ENCODE measurements at regions not wholly inside any gene's neighbourhood (a gene's known extent, or its start where the extent isn't known, plus 50 kb on each side); places are given as distances from the start of the nearest gene placed in this dataset.
"Not testable (repeated sequence)": the region's sequence is repeated elsewhere in the genome, so short reads cannot be mapped to it uniquely, and the experiment has no call there.

GRCh38 chr13:62837895-62838294 is 1422.2 kb upstream of the PCDH20 start:
- DNase-seq (ENCODE audit: low read depth) = no peak

GRCh38 chr13:62829486-62829885 is 1413.8 kb upstream of the PCDH20 start:
- no peak for DNase-seq (ENCODE audit: low read depth)

DNA sequence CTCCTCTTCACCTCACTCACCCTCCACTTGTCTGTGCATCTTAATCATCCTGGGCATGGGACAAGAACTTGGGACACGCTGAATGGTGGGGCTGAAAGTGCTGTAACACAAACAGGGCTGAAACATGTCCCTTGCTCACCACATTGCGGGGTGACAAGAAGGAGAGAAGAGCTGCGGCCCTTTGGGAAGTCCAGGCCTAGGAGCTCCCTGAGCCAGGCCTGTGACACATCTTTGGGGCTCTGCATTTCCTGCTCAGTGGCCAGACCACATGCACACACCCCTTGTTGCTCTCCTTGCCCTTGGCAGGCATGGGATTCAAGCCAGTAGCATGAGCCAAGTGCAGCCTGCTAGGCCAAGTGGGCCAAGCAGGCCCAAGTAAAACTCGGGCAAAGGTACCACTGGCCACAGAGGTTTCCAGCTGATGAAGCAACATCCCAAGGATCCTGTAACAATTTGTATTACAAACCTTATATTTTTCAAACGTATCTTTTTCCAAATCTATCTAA is 1384.3 kb upstream of the PCDH20 start:
- DNase-seq (ENCODE audit: low read depth) = no peak

- no peak for DNase-seq (ENCODE audit: low read depth)
Observed at GRCh38 chr13:62799038-62799535, 1383.4 kb upstream of the PCDH20 start.

- no peak for DNase-seq (ENCODE audit: low read depth)
Observed at GRCh38 chr13:62793850-62794249, 1378.2 kb upstream of the PCDH20 start.

- DNase-seq (ENCODE audit: low read depth) = peak; percentile 10
Observed at GRCh38 chr13:62781866-62782265, 1366.2 kb upstream of the PCDH20 start.

- no peak for DNase-seq (ENCODE audit: low read depth)
Observed at GRCh38 chr13:62779161-62779560, 1363.5 kb upstream of the PCDH20 start.

GRCh38 chr13:62767473-62767872 is 1351.8 kb upstream of the PCDH20 start:
- no peak for DNase-seq (ENCODE audit: low read depth)

DNA sequence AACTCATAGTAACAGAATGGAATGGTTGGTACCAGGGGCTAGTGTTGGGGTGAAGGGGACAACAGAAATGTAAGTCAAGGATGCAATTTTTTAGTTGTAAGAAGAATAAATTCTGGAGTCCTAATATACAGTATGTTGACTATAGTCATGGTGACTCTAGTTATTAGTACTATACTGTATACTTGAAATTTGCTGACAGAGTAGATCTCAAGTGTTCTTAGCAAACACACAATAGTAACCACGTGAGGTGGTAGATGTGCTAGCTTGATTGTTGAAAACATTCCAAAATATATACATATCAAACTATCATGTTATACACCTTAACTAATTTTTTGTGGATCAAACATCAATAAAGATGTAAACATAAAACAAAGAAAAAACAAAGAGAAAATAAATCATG is 1345.1 kb upstream of the PCDH20 start:
- DNase-seq (ENCODE audit: low read depth) = no peak

DNA sequence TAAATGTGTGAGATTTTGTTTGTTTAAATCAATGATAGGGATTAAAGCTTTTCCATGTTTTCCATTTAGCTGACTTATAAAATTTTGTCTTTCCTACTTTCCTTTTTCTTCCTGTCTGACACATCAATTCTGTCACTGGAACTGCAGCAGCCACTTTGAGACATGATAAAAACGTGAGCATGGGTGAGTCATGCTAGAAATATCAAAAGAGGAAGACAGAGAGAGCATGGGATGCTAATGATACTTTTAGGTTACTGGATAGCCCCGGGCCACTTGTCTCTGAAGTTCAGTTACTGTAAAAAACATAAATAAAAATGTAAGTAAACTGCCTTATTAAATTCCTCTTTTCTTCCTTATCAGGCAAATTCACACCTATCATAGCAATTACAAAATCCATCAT is 1332.0 kb upstream of the PCDH20 start:
- no peak for DNase-seq (ENCODE audit: low read depth)

GRCh38 chr13:62747152-62747551 is 1331.5 kb upstream of the PCDH20 start:
- DNase-seq (ENCODE audit: low read depth) = peak; percentile 0

GRCh38 chr13:62729746-62730145 is 1314.1 kb upstream of the PCDH20 start:
- not testable (repeated sequence) for DNase-seq (ENCODE audit: low read depth)

DNA sequence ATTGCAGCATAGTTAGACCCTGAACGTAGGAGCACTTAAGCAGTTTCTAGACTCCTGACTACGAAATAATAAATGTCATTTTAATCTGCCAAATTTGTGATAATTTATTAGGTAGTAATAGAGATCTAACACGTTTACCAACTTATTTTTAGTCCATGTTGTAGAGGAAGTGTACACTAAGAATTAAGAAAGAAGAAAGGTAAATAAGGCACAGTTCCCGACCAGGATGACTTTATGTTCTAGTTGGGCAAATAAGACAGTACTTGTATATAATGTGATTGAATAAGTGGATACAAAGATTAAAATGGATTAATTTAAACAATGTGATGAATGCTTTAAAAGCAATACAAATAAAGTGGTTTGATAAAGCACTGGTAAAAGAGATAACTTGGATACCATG is 1306.2 kb upstream of the PCDH20 start:
- DNase-seq (ENCODE audit: low read depth) = no peak

DNA sequence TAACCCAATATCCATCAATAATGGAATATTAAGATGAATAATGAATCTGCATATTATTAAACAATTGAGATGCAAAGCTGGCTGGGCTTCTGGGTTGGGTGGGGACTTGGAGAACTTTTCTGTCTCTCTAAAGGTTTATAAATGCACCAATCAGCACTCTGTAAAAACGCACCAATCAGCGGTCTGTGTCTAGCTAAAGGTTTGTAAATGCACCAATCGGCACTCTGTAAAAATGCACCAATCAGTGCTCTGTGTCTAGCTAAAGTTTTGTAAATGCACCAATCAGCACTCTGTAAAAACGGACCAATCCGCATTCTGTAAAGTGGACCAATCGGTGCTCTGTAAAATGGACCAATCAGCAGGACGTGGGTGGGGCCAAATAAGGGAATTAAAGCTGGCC is 1296.3 kb upstream of the PCDH20 start:
- DNase-seq (ENCODE audit: low read depth) = not testable (repeated sequence)

DNA sequence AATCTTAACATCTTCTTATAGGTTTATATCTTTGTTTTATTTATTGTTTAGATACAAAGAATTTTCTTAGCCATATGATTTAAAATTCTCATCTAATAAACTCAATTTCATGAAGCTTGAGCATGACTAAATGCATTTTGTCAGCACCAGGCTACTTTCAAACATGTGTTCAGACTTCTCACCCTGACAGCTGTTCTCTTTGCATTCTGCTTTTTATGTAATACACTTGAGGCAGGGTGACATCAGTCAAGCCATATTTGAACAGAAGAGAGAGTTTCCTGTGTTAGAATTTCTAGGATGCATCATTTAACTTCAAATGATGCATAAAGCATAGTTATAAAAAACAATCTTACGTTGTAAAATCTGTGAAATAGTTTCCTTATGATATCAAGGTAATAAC is 1295.1 kb upstream of the PCDH20 start:
- DNase-seq (ENCODE audit: low read depth) = no peak

- no peak for DNase-seq (ENCODE audit: low read depth)
Observed at GRCh38 chr13:62706048-62706447, 1290.4 kb upstream of the PCDH20 start.

DNA sequence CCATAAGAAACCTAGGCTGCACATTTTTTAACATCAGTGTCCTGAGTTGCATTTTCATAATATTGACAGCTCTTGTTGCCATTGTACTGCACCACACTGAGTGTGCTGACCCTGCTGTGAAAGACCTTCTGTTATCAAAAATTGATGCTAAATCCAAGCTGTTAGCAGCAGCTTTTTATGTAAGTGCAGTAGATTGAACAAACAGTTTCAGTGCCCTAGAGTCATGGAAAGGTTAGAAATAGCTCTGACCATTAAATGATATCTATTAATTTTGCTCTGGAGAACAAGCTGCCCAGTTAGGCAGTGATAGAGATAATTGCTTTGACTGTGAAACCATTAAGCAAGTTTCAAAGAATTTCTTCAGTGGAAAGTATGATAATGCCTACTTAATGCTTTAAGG is 1289.2 kb upstream of the PCDH20 start:
- no peak for DNase-seq (ENCODE audit: low read depth)

- DNase-seq (ENCODE audit: low read depth) = no peak
Observed at GRCh38 chr13:62702502-62702901, 1286.9 kb upstream of the PCDH20 start.

DNA sequence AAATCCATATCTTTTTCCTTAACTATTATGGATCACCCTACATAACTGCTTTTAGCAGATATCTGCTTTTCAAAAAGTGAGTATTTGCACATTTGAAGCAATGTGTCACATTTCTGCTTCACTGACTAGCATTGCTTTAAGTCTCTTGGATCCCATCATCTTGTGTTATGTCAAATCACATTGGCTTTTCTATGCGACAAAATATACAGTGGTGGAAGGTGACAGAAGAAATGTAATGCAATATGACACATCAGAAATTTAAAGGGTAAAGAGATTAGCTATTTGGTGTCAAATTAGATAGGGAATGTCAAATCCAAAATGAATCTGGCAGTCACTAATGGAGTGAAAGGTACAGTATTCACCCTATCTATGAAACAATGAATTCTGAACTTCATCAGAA is 1282.1 kb upstream of the PCDH20 start:
- no peak for DNase-seq (ENCODE audit: low read depth)

GRCh38 chr13:62696490-62696889 is 1280.8 kb upstream of the PCDH20 start:
- DNase-seq (ENCODE audit: low read depth) = no peak

DNA sequence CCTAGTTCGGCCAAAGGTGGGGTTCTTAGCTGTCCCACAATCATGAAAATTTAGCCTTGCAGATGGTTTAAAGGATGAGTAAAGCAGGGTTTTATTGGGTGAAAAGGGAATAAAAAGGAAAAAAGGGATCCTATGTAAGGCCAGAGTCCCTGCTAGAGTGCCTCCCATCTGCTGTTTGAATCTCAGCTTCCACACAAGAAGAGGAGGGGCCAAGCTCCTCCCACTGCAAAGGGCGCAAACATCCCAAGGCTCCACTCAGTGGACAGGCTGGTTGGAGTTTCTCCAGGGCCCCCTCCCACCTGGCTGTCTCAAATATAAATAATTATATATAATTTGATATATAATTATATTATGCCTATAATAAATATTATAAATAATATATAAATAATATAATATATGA is 1272.1 kb upstream of the PCDH20 start:
- no peak for DNase-seq (ENCODE audit: low read depth)

DNA sequence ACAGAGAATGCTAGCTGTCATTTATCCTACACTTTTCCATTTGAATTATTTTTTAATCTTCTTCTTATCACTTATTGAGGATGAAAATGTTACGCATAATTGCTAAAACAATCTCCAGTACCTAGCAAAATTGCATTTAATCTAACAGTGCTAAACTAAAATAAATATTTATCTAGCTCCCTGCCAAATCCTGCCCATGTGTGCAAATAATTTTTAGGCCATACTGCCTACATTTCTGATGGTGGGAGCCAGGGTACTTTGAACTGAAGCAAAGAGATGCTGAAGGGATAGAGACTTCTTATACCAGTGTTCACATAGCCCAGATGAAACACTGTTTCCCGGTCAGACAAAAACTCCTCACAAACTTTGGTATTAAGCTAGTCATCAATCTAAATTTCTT is 1268.7 kb upstream of the PCDH20 start:
- no peak for DNase-seq (ENCODE audit: low read depth)

GRCh38 chr13:62682788-62683187 is 1267.1 kb upstream of the PCDH20 start:
- no peak for DNase-seq (ENCODE audit: low read depth)

- DNase-seq (ENCODE audit: low read depth) = no peak
Observed at GRCh38 chr13:62678039-62678438, 1262.4 kb upstream of the PCDH20 start.

DNA sequence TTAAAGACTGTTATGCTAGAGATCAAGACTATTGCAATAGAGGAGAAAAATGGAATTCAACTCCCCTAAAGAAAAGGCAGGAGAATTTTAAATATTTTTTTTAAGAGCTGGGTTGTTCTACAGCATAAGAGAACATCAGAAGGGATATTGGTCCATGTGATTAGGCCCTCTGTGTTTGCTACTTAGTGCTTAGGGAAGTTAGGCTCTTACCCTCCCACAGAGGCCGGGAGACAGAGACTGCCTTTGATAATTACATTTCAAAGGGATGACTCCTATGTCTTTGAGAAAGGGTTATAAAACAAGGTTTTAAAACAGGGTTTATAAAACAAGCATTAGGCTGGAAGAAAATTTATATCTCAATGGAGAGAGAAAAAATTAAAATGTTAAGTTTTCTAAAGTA is 1248.1 kb upstream of the PCDH20 start:
- DNase-seq (ENCODE audit: low read depth) = no peak
